ENCODE measurements at regions not wholly inside any gene's neighbourhood (a gene's known extent, or its start where the extent isn't known, plus 50 kb on each side); places are given as distances from the start of the nearest gene placed in this dataset.

DNA sequence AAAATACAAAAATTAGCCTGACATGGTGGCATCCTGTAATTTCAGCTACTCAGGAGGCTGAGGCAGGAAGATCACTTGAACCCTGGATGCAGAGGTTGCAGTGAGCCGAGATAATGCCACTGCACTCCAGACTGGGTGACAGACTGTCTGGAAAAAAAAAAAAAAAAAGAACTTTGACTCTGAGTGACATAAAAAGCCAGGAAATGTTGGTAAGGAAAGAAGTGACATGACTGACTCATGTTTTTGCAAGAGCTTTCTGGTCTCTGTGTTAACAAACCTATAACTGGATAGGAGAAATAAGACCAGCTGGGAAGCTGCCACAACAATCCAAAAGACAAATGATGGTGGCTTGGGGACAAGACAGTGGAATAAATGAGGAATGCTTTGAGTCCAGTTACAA, 272.1 kb downstream of the HINT1 start:
- Histone ChIP-seq H3K4ac (replicated peaks; ENCODE audit: insufficient read length, low read depth, low read length) (no peak overlapping the region), H2BK5ac (ENCODE audit: low read depth, low read length) (no peak overlapping the region), H2BK20ac (ENCODE audit: low read length) (no peak overlapping the region), H2BK12ac (ENCODE audit: low read depth, low read length) (no peak overlapping the region), H3K9me3 (ENCODE audit: insufficient read depth in 2 of 2, low read depth in 1 of 2, low read length in 1 of 2) (no peaks in the 10 kb centered on the region), H3K79me1 (ENCODE audit: low read depth, low read length) (no peaks in the 10 kb centered on the region), H3K79me2 (ENCODE audit: control insufficient read depth in 1 of 2, insufficient read depth in 2 of 2, low read length in 2 of 2) (no peaks in the 10 kb centered on the region), H4K20me1 (replicated peaks in 1 of 2; ENCODE audit: control insufficient read depth in 1 of 2, insufficient read depth in 2 of 2, low read length in 2 of 2) (no peaks in the 10 kb centered on the region), H2AK5ac (ENCODE audit: low read depth, low read length) (no peak overlapping the region), H3K14ac (ENCODE audit: insufficient read length) (no peak overlapping the region), H4K5ac (ENCODE audit: insufficient read length, low read depth, low read length) (no peak overlapping the region), H2BK15ac (ENCODE audit: low read length) (no peak overlapping the region), H3K9ac (replicated peaks in 1 of 4; ENCODE audit: extremely low read depth in 1 of 4, low read depth in 3 of 4, low read length in 3 of 4) (no peak overlapping the region), H3K56ac (replicated peaks; ENCODE audit: insufficient read length, low read depth, low read length) (no peak overlapping the region), H3K4me3 (ENCODE audit: extremely low read depth in 1 of 4, insufficient read depth in 2 of 4, low read depth in 3 of 4, low read length in 4 of 4) (no peak overlapping the region), H3K18ac (ENCODE audit: extremely low read depth, low read length) (no peak overlapping the region), H3K4me1 (replicated peaks in 1 of 4; ENCODE audit: control insufficient read depth in 3 of 4, insufficient read depth in 4 of 4, low read length in 3 of 4) (peaks cover 0 to 3% (median 0%) of the 10 kb centered on the region in 4 experiments; a peak in 1 of 7 replicates), H3K23ac (ENCODE audit: insufficient read length) (no peak overlapping the region), H4K8ac (ENCODE audit: extremely low read depth, insufficient read depth, low read length) (no peak overlapping the region), H4K91ac (replicated peaks; ENCODE audit: insufficient read length, low read length) (no peak overlapping the region), H3K4me2 (ENCODE audit: insufficient read depth in 1 of 2, low read depth in 2 of 2, low read length in 2 of 2) (no peak overlapping the region), H2AFZ (ENCODE audit: low read length) (no peak overlapping the region), H3K27ac (ENCODE audit: low read depth, low read length) (no peak overlapping the region), H2BK120ac (replicated peaks; ENCODE audit: low read depth, low read length) (no peak overlapping the region), H3K23me2 (ENCODE audit: low read depth, low read length) (no peaks in the 10 kb centered on the region), H3K36me3 (ENCODE audit: control insufficient read depth in 2 of 4, insufficient read depth in 4 of 4, low read length in 3 of 4) (no peaks in the 10 kb centered on the region), H3K27me3 (replicated peaks in 1 of 4; ENCODE audit: control insufficient read depth in 3 of 4, extremely low read depth in 1 of 4, insufficient read depth in 3 of 4, low read length in 3 of 4) (no peaks in the 10 kb centered on the region)
- CTCF ChIA-PET (ENCODE audit: partially characterized antibody) = interaction anchor here (0.6 kb wide), 1 partner anchor 856 kb away, joined by 3 read pairs; no protein-coding TSS in a partner anchor
- POLR2A ChIA-PET (ENCODE audit: partially characterized antibody) = no interaction called here
- FAIRE-seq = no peak
- TF ChIP-seq BCL11A (IDR thresholded peaks at IDR 0.05; ENCODE audit: low read depth in 2 of 2, low read length in 2 of 2) (no peak), KDM5A (IDR thresholded peaks at IDR 0.05; ENCODE audit: low read length) (no peak)
- TF ChIP-seq, protein P1, sequence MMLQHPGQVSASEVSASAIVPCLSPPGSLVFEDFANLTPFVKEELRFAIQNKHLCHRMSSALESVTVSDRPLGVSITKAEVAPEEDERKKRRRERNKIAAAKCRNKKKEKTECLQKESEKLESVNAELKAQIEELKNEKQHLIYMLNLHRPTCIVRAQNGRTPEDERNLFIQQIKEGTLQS (IDR thresholded peaks at IDR 0.05; ENCODE audit: insufficient read depth, low read depth, low read length) = no peak
- WGBS, 2 experiments (ENCODE audit: extremely low coverage in 1 of 2, insufficient coverage in 1 of 2, insufficient read length in 1 of 2, insufficient replicate concordance in 2 of 2, low coverage in 1 of 2, low lambda C conversion rate in 2 of 2, missing lambda C conversion rate in 1 of 2) = 100% methylated on average over 1 of the region's 1 CpG; no CpG with 5 or more reads in 1 of the 2 experiments
- DNase-seq (ENCODE audit: low read depth in 1 of 2, low spot score in 2 of 2) = no peak

All from H1 (cell line).